ENCODE measurements at regions not wholly inside any gene's neighbourhood (a gene's known extent, or its start where the extent isn't known, plus 50 kb on each side); places are given as distances from the start of the nearest gene placed in this dataset.

DNA sequence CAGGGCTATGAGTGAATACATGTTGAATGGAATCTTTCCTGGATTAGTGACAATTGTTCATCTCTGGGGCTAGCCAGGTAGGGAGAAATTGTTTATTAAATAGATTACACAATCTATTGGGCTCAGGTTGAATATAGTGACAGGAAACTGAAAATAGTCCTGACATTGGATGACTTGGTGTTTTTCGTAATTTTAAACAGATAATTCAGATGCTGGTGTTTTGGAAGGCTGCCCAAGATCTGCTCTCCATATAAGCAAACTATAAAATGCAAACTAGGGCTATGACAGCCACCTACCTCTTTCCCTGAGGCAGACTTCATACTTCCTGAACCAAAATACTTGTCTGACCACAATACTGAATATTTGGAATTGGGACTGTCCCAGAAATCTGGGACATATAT, 99.1 kb downstream of the ENC1 start:
- TF ChIP-seq, protein P1, sequence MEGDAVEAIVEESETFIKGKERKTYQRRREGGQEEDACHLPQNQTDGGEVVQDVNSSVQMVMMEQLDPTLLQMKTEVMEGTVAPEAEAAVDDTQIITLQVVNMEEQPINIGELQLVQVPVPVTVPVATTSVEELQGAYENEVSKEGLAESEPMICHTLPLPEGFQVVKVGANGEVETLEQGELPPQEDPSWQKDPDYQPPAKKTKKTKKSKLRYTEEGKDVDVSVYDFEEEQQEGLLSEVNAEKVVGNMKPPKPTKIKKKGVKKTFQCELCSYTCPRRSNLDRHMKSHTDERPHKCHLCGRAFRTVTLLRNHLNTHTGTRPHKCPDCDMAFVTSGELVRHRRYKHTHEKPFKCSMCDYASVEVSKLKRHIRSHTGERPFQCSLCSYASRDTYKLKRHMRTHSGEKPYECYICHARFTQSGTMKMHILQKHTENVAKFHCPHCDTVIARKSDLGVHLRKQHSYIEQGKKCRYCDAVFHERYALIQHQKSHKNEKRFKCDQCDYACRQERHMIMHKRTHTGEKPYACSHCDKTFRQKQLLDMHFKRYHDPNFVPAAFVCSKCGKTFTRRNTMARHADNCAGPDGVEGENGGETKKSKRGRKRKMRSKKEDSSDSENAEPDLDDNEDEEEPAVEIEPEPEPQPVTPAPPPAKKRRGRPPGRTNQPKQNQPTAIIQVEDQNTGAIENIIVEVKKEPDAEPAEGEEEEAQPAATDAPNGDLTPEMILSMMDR (IDR thresholded peaks at IDR 0.05) = no peak

DNA sequence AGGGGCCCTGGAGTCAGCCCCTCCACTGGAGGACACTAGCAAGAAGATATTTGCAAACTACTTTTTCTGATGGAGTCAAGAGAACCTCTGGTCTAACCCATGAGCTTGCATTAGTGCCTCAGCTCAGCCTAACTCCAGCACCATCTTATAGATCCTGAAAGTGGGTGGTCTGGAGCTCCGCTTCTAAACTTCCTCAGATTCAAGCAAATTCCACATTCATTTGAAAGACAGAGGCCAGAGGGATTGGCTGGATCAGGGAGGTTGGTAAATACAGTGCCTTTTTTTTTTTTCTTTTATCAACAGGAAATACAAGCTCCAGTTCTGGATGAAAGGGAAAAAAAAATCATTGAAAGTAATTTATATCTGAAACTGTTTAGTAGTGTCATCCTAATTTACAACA, 99.9 kb downstream of the ENC1 start:
- TF ChIP-seq, protein P1 (IDR thresholded peaks at IDR 0.05) = no peak

- TF ChIP-seq, protein P1 (IDR thresholded peaks at IDR 0.05) = no peak
These were observed 100.5 kb downstream of the ENC1 start for GRCh38 chr5:74539986-74540385.

DNA sequence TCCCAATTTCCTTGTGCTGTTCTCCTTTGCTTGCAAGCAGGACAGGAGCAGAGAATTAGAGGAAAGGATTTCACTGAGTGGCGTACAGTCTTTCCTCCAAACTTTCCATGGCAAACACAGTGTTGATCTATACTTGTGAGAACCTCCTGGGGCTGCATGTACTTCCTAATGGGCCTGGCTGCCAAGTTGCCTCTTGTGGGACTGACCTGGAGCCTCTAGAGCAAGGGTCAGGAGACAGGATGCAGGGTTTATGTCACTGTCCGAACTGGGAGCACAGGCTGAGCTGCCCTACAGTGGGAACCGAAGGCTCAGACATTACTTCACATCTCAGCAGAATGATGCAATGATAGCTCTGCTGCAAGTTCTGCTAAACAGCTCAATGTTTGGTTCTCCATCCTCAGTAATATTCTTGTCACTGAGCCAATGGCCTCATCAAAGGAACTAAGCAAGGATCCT, 102.3 kb downstream of the ENC1 start:
- TF ChIP-seq, protein P1 (IDR thresholded peaks at IDR 0.05) = no peak

DNA sequence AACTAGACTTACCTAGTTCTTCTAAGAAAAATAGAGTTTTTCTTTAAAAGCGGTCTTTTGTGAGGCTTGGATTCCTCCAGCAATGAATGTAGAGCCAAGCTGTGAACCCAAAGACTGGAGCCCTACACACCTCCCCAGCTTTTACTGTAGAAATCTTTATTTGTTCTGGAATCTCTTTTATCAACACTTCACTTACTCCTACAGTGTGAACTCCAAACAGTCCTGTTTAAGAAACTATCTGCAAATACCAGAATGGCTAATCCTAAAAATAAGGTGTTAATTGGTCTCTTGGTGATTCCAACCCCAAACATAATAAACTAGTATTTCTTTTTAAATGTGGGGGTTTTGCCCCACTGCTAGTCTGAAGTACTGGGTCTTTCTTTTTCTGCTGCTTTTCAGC, 103.9 kb downstream of the ENC1 start:
- TF ChIP-seq, protein P1 (IDR thresholded peaks at IDR 0.05) = no peak

DNA sequence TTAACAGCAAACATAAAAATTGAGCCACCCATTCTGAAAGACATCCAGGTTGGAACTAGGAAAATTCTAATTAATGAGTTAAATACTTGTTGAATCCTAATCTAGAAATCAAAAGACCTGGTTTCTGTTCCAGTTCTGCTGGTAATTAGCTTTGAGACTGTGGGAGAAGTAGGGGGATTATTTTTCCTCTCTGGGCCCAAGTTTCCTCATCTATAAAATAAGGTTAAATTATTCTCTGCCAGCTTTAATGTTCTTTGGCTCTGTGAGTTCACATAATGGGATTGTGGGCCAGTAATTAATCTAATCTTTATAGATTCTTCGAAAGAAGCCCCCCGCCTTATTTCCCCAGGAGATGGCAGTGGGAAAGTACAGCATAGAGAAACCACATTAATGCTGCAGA, 104.6 kb downstream of the ENC1 start:
- TF ChIP-seq, protein P1 (IDR thresholded peaks at IDR 0.05) = no peak

- TF ChIP-seq, protein P1 (IDR thresholded peaks at IDR 0.05) = no peak
These were observed 106.0 kb downstream of the ENC1 start for GRCh38 chr5:74534397-74535129.

Data from LNCAP (cell line).